ENCODE measurements at regions not wholly inside any gene's neighbourhood (a gene's known extent, or its start where the extent isn't known, plus 50 kb on each side); places are given as distances from the start of the nearest gene placed in this dataset.
A peak's percentile ranks its signal among the peaks of the same experiment; 100 is the strongest.
"Not testable (repeated sequence)": the region's sequence is repeated elsewhere in the genome, so short reads cannot be mapped to it uniquely, and the experiment has no call there.

DNA sequence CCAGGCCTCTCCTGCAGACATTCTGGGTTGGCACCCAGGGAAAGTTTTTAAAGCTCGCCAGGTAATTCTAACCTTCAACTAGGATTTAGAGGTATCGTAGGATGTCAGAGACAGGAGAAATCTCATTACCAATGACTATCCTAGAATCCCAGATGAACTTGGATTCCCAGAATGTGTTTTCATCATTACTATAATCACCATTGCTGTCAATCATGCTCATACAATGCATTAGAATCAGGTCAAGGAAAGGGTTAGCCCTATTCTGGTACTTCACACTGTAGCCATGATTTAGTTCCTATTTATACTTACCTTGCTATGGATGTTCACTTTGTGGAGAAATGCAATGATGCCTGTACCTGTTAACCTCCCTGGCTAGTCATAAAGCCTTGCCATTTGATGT is 67.0 kb upstream of the GPR158 start:
- ATAC-seq (no peak), DNase-seq (ENCODE audit: low spot score in 2 of 2) (no peak)
- Mint-ChIP-seq H3K9me3 (no peaks in the 10 kb centered on the region), H3K27ac (no peak overlapping the region), H3K36me3 (no peaks in the 10 kb centered on the region)

DNA sequence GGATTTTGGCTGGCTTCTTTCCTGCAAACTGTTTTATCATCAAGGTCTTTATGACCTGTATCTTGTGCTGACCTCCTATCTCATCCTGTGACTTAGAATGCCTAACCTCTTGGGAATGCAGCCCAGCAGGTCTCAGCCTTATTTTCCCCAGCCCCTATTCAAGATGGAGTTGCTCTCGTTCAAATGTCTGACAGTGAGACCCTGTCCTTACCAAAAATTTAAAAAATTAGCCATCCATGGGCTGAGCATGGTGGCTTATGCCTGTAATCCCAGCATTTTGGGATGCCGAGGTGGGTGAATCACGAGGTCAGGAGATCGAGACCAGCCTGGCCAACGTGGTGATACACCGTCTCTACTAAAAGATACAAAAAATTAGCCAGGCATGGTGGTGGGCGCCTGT is 64.9 kb upstream of the GPR158 start:
- not testable (repeated sequence) for ATAC-seq; H3K27ac Mint-ChIP-seq; H3K9me3 Mint-ChIP-seq; DNase-seq (ENCODE audit: low spot score in 2 of 2); H3K36me3 Mint-ChIP-seq

GRCh38 chr10:25112016-25112415 is 62.8 kb upstream of the GPR158 start:
- ATAC-seq (no peak), DNase-seq (ENCODE audit: low spot score in 2 of 2) (no peak)
- no peaks in the 10 kb centered on the region for H3K36me3 Mint-ChIP-seq
- no peak overlapping the region for H3K27ac Mint-ChIP-seq
- H3K9me3 Mint-ChIP-seq = no peaks in the 10 kb centered on the region

- no peak overlapping the region for H3K27ac Mint-ChIP-seq
- H3K9me3 Mint-ChIP-seq = no peaks in the 10 kb centered on the region
- ATAC-seq = peak; percentile 62 to 79
- DNase-seq (ENCODE audit: low spot score in 2 of 2) = peak; percentile 57
- H3K36me3 Mint-ChIP-seq = no peaks in the 10 kb centered on the region
These were observed 61.4 kb upstream of the GPR158 start for GRCh38 chr10:25113191-25114035.

GRCh38 chr10:25114036-25114411 is 60.8 kb upstream of the GPR158 start:
- Mint-ChIP-seq H3K36me3 (no peaks in the 10 kb centered on the region), H3K27ac (no peak overlapping the region), H3K9me3 (no peaks in the 10 kb centered on the region)
- DNase-seq (ENCODE audit: low spot score in 2 of 2) = no peak
- no peak for ATAC-seq

GRCh38 chr10:25117757-25118156 is 57.0 kb upstream of the GPR158 start:
- no peak for DNase-seq (ENCODE audit: low spot score in 2 of 2)
- ATAC-seq = no peak
- H3K9me3 Mint-ChIP-seq = no peaks in the 10 kb centered on the region
- no peak overlapping the region for H3K27ac Mint-ChIP-seq
- H3K36me3 Mint-ChIP-seq = no peaks in the 10 kb centered on the region

GRCh38 chr10:25120188-25120587 is 54.6 kb upstream of the GPR158 start:
- Mint-ChIP-seq H3K36me3 (no peaks in the 10 kb centered on the region), H3K27ac (no peak overlapping the region), H3K9me3 (no peaks in the 10 kb centered on the region)
- DNase-seq (ENCODE audit: low spot score in 2 of 2) (no peak), ATAC-seq (no peak)
